H1 (cell line): ENCODE measurements at regions not wholly inside any gene's neighbourhood (a gene's known extent, or its start where the extent isn't known, plus 50 kb on each side); places are given as distances from the start of the nearest gene placed in this dataset.

Experiments
- CTCF ChIA-PET: fragments of 300-600 bp; sonication (Branson Sonifier 250); formaldehyde crosslinking; loops from one replicate; lab custom pipeline; 2021; ENCODE audit not compliant: partially characterized antibody; lab: Charles Lee
- POLR2A ChIA-PET: fragments of 300-600 bp; sonication (Branson Sonifier 250); formaldehyde crosslinking; loops from one replicate; lab custom pipeline; 2021; ENCODE audit warnings: inconsistent platforms; ENCODE audit not compliant: partially characterized antibody; lab: Charles Lee
- DNase-seq, 2 experiments: peaks; one replicate each; pipeline versions ENCODE4 v3.0.0 to v3.0.0-alpha.2; 2010 to 2022; ENCODE audit warnings: low spot score in 2 of 2, low read depth in 1 of 2, mixed read lengths in 1 of 2
- FAIRE-seq: peaks from 2 replicates; lab custom pipeline; 2011; peaks lifted over from hg19 to GRCh38; lab: Jason Lieb, UNC
- H2AFZ ChIP-seq: 2 replicates; pipeline ENCODE4 v1.8.1; 2012; ENCODE audit warnings: low read length, inconsistent platforms
- H2AK5ac ChIP-seq: 2 replicates; pipeline ENCODE4 v1.6.1; 2013; ENCODE audit warnings: low read depth, low read length
- H2BK120ac ChIP-seq: replicated peaks from 2 replicates; pipeline ENCODE3; 2013; ENCODE audit warnings: low read depth, low read length, inconsistent platforms
- H2BK12ac ChIP-seq: 2 replicates; pipeline ENCODE4 v1.6.1; 2013; ENCODE audit warnings: low read depth, low read length
- H2BK15ac ChIP-seq: 2 replicates; pipeline ENCODE4 v1.6.1; 2013; ENCODE audit warnings: low read length
- H2BK20ac ChIP-seq: 2 replicates; pipeline ENCODE4 v1.6.1; 2013; ENCODE audit warnings: low read length
- H2BK5ac ChIP-seq: 2 replicates; pipeline ENCODE4 v1.6.1; 2013; ENCODE audit warnings: low read depth, low read length
- H3K14ac ChIP-seq: 2 replicates; pipeline ENCODE4 v1.6.1; 2013; ENCODE audit warnings: inconsistent platforms; ENCODE audit not compliant: insufficient read length
- H3K18ac ChIP-seq: 2 replicates; pipeline ENCODE4 v1.6.1; 2013; ENCODE audit warnings: low read length; ENCODE audit errors: extremely low read depth
- H3K23ac ChIP-seq: 2 replicates; pipeline ENCODE4 v1.6.1; 2013; ENCODE audit warnings: inconsistent platforms; ENCODE audit not compliant: insufficient read length
- H3K23me2 ChIP-seq: 2 replicates; pipeline ENCODE4 v1.6.1; 2013; ENCODE audit warnings: low read depth, low read length
- H3K27ac ChIP-seq: 2 replicates; pipeline ENCODE4 v1.6.1; 2011; ENCODE audit warnings: low read depth, low read length, inconsistent platforms
- H3K27me3 ChIP-seq, 4 experiments: replicated peaks in 1 of 4; 1 replicate in 1 of 4; 2 replicates in 3 of 4; pipeline versions ENCODE4 v1.6.1 to v1.8.1; 2011 to 2013; ENCODE audit warnings: low read length in 3 of 4, mild to moderate bottlenecking in 3 of 4, inconsistent platforms in 2 of 4, mixed read lengths in 2 of 4, moderate library complexity in 1 of 4; ENCODE audit not compliant: control insufficient read depth in 3 of 4, insufficient read depth in 3 of 4; ENCODE audit errors: extremely low read depth in 1 of 4
- H3K36me3 ChIP-seq, 4 experiments: 2 replicates each; pipeline versions ENCODE4 v1.6.1 to v1.8.1; 2011 to 2013; ENCODE audit warnings: mild to moderate bottlenecking in 4 of 4, low read length in 3 of 4, moderate library complexity in 2 of 4, control low read depth in 1 of 4, inconsistent platforms in 1 of 4; ENCODE audit not compliant: insufficient read depth in 4 of 4, control insufficient read depth in 2 of 4
- H3K4ac ChIP-seq: replicated peaks from 2 replicates; pipeline ENCODE3; 2013; ENCODE audit warnings: low read length, low read depth, mixed read lengths, inconsistent platforms; ENCODE audit not compliant: insufficient read length
- H3K4me1 ChIP-seq, 4 experiments: replicated peaks in 1 of 4; 1 replicate in 1 of 4; 2 replicates in 3 of 4; pipeline versions ENCODE4 v1.6.1 to v1.8.1; 2011 to 2013; ENCODE audit warnings: low read length in 3 of 4, inconsistent platforms in 2 of 4, mixed read lengths in 1 of 4; ENCODE audit not compliant: insufficient read depth in 4 of 4, control insufficient read depth in 3 of 4
- H3K4me2 ChIP-seq, 2 experiments: 2 replicates each; pipeline versions ENCODE4 v1.6.1 to v1.8.1; 2011 to 2013; ENCODE audit warnings: low read depth in 2 of 2, low read length in 2 of 2, control low read depth in 1 of 2, inconsistent platforms in 1 of 2, mild to moderate bottlenecking in 1 of 2; ENCODE audit not compliant: insufficient read depth in 1 of 2
- H3K4me3 ChIP-seq, 4 experiments: fragments of 200-600, 300-600 bp in 1 of 4; sonication (generic), shearing (Covaris generic), sonication (Bioruptor Twin) in 1 of 4; 2 replicates each; pipeline versions ENCODE4 v1.5.1 to v1.8.1; 2011 to 2016; ENCODE audit warnings: low read length in 4 of 4, low read depth in 3 of 4, control low read depth in 2 of 4, inconsistent platforms in 2 of 4, mild to moderate bottlenecking in 2 of 4, mixed read lengths in 1 of 4, moderate library complexity in 1 of 4; ENCODE audit not compliant: insufficient read depth in 2 of 4; ENCODE audit errors: extremely low read depth in 1 of 4
- H3K56ac ChIP-seq: replicated peaks from 2 replicates; pipeline ENCODE3; 2013; ENCODE audit warnings: low read depth, mild to moderate bottlenecking, mixed read lengths, low read length, inconsistent platforms; ENCODE audit not compliant: insufficient read length
- H3K79me1 ChIP-seq: 2 replicates; pipeline ENCODE4 v1.6.1; 2013; ENCODE audit warnings: low read depth, low read length, control low read depth
- H3K79me2 ChIP-seq, 2 experiments: 2 replicates each; pipeline versions ENCODE4 v1.6.1 to v1.8.1; 2012 to 2013; ENCODE audit warnings: low read length in 2 of 2, mild to moderate bottlenecking in 2 of 2, inconsistent platforms in 1 of 2; ENCODE audit not compliant: insufficient read depth in 2 of 2, control insufficient read depth in 1 of 2
- H3K9ac ChIP-seq, 4 experiments: replicated peaks in 1 of 4; 1 replicate in 1 of 4; 2 replicates in 3 of 4; pipeline versions ENCODE4 v1.6.1 to v1.8.1; 2011 to 2013; ENCODE audit warnings: low read depth in 3 of 4, low read length in 3 of 4, control low read depth in 2 of 4, mild to moderate bottlenecking in 2 of 4, moderate library complexity in 2 of 4, inconsistent platforms in 1 of 4; ENCODE audit errors: extremely low read depth in 1 of 4
- H3K9me3 ChIP-seq, 2 experiments: 2 replicates each; pipeline versions ENCODE4 v1.6.1 to v1.8.1; 2012 to 2013; ENCODE audit warnings: mild to moderate bottlenecking in 2 of 2, moderate library complexity in 2 of 2, control low read depth in 1 of 2, inconsistent platforms in 1 of 2, low read depth in 1 of 2, low read length in 1 of 2, mixed read lengths in 1 of 2; ENCODE audit not compliant: insufficient read depth in 2 of 2
- H4K20me1 ChIP-seq, 2 experiments: replicated peaks in 1 of 2; 2 replicates each; pipeline versions ENCODE3 to v1.8.1; 2011 to 2013; ENCODE audit warnings: inconsistent platforms in 2 of 2, low read length in 2 of 2, mild to moderate bottlenecking in 1 of 2; ENCODE audit not compliant: insufficient read depth in 2 of 2, control insufficient read depth in 1 of 2
- H4K5ac ChIP-seq: 2 replicates; pipeline ENCODE4 v1.6.1; 2013; ENCODE audit warnings: low read length, low read depth, mixed read lengths, inconsistent platforms; ENCODE audit not compliant: insufficient read length
- H4K8ac ChIP-seq: 2 replicates; pipeline ENCODE4 v1.8.0; 2013; ENCODE audit warnings: mild to moderate bottlenecking, moderate library complexity, low read length, inconsistent platforms; ENCODE audit not compliant: insufficient read depth; ENCODE audit errors: extremely low read depth
- H4K91ac ChIP-seq: replicated peaks from 2 replicates; pipeline ENCODE3; 2013; ENCODE audit warnings: low read length, mixed read lengths, inconsistent platforms; ENCODE audit not compliant: insufficient read length
- ASH2L ChIP-seq: fragments of 200-600, 300-600 bp; sonication (generic); IDR thresholded peaks from one replicate; pipeline ENCODE4 v1.7.1; 2017; ENCODE audit warnings: low read length
- BACH1 ChIP-seq: IDR thresholded peaks from 2 replicates; pipeline ENCODE4 v1.6.1; 2012; ENCODE audit warnings: low read length, improper control_type of control experiment
- E2F6 ChIP-seq: IDR thresholded peaks from 2 replicates; pipeline ENCODE4 v1.6.1; 2012; ENCODE audit warnings: inconsistent platforms
- JUND ChIP-seq: IDR thresholded peaks from 2 replicates; pipeline ENCODE4 v1.6.1; 2011; ENCODE audit warnings: mild to moderate bottlenecking, improper control_type of control experiment, low read length
- KDM5A ChIP-seq: fragments of 200-600 bp; IDR thresholded peaks from 2 replicates; pipeline ENCODE4 v1.7.1; 2012; ENCODE audit warnings: mild to moderate bottlenecking, low read length, inconsistent platforms, mixed read lengths
- PHF8 ChIP-seq: fragments of 200-600 bp; sonication (generic); conservative IDR thresholded peaks from 2 replicates; pipeline ENCODE4 v1.7.1; 2012; ENCODE audit warnings: low read depth, mild to moderate bottlenecking, inconsistent platforms, low read length, moderate library complexity
- POLR2A ChIP-seq, 2 experiments: IDR thresholded peaks; 1 replicate in 1 of 2; 2 replicates in 1 of 2; pipeline ENCODE4 v1.6.1; 2011; ENCODE audit warnings: low read depth in 2 of 2, low read length in 2 of 2, mild to moderate bottlenecking in 2 of 2; ENCODE audit errors: control extremely low read depth in 1 of 2
- POU5F1 ChIP-seq: IDR thresholded peaks from 2 replicates; pipeline ENCODE4 v1.6.1; 2011; ENCODE audit warnings: low read depth, mild to moderate bottlenecking, low read length, moderate library complexity
- RBBP5 ChIP-seq: IDR thresholded peaks from 2 replicates; pipeline ENCODE4 v1.7.1; 2012; ENCODE audit warnings: low read depth, mild to moderate bottlenecking, inconsistent platforms, low read length, moderate library complexity, borderline replicate concordance
- RFX5 ChIP-seq: IDR thresholded peaks from 2 replicates; pipeline ENCODE4 v1.6.1; 2011; ENCODE audit warnings: low read depth, low read length, improper control_type of control experiment, borderline replicate concordance
- RXRA ChIP-seq: IDR thresholded peaks from 2 replicates; pipeline ENCODE4 v1.6.1; 2011; ENCODE audit warnings: low read depth, mild to moderate bottlenecking, low read length, moderate library complexity; ENCODE audit not compliant: insufficient read depth
- TAF1 ChIP-seq: IDR thresholded peaks from 2 replicates; pipeline ENCODE4 v1.6.1; 2011; ENCODE audit warnings: mild to moderate bottlenecking, low read depth, low read length
- WGBS, 2 experiments: shearing (Covaris generic) in 1 of 2; methylation state at CpG; one replicate each; pipeline versions ENCODE4 v1.1.6 to v1.1.7; 2013 to 2015; ENCODE audit warnings: low lambda C conversion rate in 2 of 2, mixed read lengths in 2 of 2, inconsistent platforms in 1 of 2, low coverage in 1 of 2, missing lambda C conversion rate in 1 of 2; ENCODE audit not compliant: insufficient replicate concordance in 2 of 2, insufficient coverage in 1 of 2, insufficient read length in 1 of 2; ENCODE audit errors: extremely low coverage in 1 of 2, missing lambda C conversion rate in 1 of 2; 5-methylcytosine and 5-hydroxymethylcytosine counted together
- TF ChIP-seq, protein P1 (sequence below): IDR thresholded peaks from 2 replicates; pipeline ENCODE4 v1.6.1; 2011; ENCODE audit warnings: low read depth, mild to moderate bottlenecking, low read length; ENCODE audit not compliant: insufficient read depth

DNA sequence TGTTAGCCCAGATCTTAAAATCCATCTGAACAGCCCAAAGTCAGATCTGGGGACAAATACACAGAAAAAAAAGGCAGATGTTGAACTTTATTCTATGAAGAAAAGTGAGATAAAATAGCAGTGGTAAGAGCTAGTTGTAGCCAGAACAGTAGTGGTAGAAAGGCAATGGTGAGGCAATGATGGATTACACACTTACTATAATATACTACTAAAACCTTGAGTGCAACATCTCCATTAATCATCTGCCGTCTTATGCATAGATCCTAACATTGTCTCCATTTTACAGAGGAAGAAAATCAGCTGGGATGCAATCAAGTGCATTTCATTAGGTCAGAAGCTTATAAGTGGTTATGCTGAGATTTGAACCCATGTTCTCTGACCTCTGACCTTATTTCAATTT, 699.6 kb downstream of the CDH11 start (continued):
- TF ChIP-seq POLR2A (IDR thresholded peaks at IDR 0.05; ENCODE audit: control extremely low read depth in 1 of 2, low read depth in 2 of 2, low read length in 2 of 2): no peak

DNA sequence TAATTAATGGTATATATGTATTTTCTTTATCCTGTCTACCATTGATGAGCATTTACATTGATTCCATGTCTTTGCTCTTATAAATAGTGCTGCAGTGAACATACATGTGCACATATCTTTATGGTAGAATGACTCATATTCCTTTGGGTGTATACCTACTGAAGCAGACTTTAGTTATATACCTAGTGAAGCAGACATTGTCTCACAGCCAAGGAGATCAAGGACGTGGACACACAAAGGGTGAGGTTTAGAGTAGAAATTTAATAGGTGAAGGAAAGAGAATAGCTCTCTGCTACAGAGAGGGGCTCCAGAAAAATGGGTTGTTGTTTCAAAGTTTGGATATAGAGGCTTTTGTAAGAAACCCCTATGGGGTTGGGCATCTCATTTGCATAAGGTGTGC, 700.3 kb downstream of the CDH11 start:
- no peak overlapping the region for H3K56ac ChIP-seq
- no peaks in the 10 kb centered on the region for H3K9me3 ChIP-seq
- H4K91ac ChIP-seq: no peak overlapping the region
- no peak overlapping the region for H2BK120ac ChIP-seq
- DNase-seq: no peak
- no peak overlapping the region for H2BK15ac ChIP-seq
- H3K27ac ChIP-seq: no peak overlapping the region
- H3K27me3 ChIP-seq: no peaks in the 10 kb centered on the region
- H4K8ac ChIP-seq: no peak overlapping the region
- no peaks in the 10 kb centered on the region for H3K79me2 ChIP-seq
- H3K9ac ChIP-seq: no peak overlapping the region
- no peaks in the 10 kb centered on the region for H3K79me1 ChIP-seq
- H2BK12ac ChIP-seq: no peak overlapping the region
- CTCF ChIA-PET: no interaction called here
- no peak for FAIRE-seq
- no peak overlapping the region for H2BK5ac ChIP-seq
- H3K14ac ChIP-seq: no peak overlapping the region
- no peak overlapping the region for H3K4ac ChIP-seq
- POLR2A ChIA-PET: no interaction called here
- H3K23me2 ChIP-seq: no peaks in the 10 kb centered on the region; the same call in 1 of the 2 replicates
- H2AFZ ChIP-seq: no peak overlapping the region
- no peak overlapping the region for H3K23ac ChIP-seq
- no peaks in the 10 kb centered on the region for H3K36me3 ChIP-seq
- no peak overlapping the region for H2BK20ac ChIP-seq
- H4K5ac ChIP-seq: no peak overlapping the region
- no peak overlapping the region for H2AK5ac ChIP-seq
- H3K4me1 ChIP-seq: no peaks in the 10 kb centered on the region
- H4K20me1 ChIP-seq: no peaks in the 10 kb centered on the region
- H3K4me3 ChIP-seq: no peak overlapping the region
- H3K18ac ChIP-seq: no peak overlapping the region
- WGBS, 2 experiments: 82% methylated on average over 1 of the region's 1 CpG; no CpG with 5 or more reads in 1 of the 2 experiments
- no peak overlapping the region for H3K4me2 ChIP-seq
- no peak for TF ChIP-seq ASH2L
- TF ChIP-seq RXRA: no peak
- no peak for TF ChIP-seq RFX5
- TF ChIP-seq RBBP5: no peak
- TF ChIP-seq E2F6: no peak
- no peak for TF ChIP-seq KDM5A
- no peak for TF ChIP-seq POU5F1
- TF ChIP-seq PHF8: no peak
- TF ChIP-seq BACH1: no peak
- no peak for TF ChIP-seq JUND
- TF ChIP-seq, protein P1, sequence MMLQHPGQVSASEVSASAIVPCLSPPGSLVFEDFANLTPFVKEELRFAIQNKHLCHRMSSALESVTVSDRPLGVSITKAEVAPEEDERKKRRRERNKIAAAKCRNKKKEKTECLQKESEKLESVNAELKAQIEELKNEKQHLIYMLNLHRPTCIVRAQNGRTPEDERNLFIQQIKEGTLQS: no peak
- no peak for TF ChIP-seq TAF1
